ENCODE measurements at regions not wholly inside any gene's neighbourhood (a gene's known extent, or its start where the extent isn't known, plus 50 kb on each side); places are given as distances from the start of the nearest gene placed in this dataset.

- POLR2A ChIA-PET, result no interaction called here
- TF ChIP-seq CTCF (IDR thresholded peaks at IDR 0.05; ENCODE audit: insufficient read depth, low read depth, low read length), result no peak
- H3K27me3 ChIP-seq (ENCODE audit: control insufficient read depth, insufficient read depth, low read length), result no peaks in the 10 kb centered on the region
- no peak overlapping the region for H3K4me3 ChIP-seq (ENCODE audit: low read depth, low read length)
- CTCF ChIA-PET, result no interaction called here
- no peaks in the 10 kb centered on the region for H3K36me3 ChIP-seq (ENCODE audit: control insufficient read depth, insufficient read depth, low read length)
- no peak for DNase-seq (ENCODE audit: low read depth)
These were observed 124.4 kb upstream of the NFIA start for GRCh38 chr1:60958001-60958400.

- no peaks in the 10 kb centered on the region for H3K27me3 ChIP-seq (ENCODE audit: control insufficient read depth, insufficient read depth, low read length)
- no peak for TF ChIP-seq CTCF (IDR thresholded peaks at IDR 0.05; ENCODE audit: insufficient read depth, low read depth, low read length)
- H3K4me3 ChIP-seq (ENCODE audit: low read depth, low read length), result no peak overlapping the region
- ChIA-PET POLR2A (no interaction called here), CTCF (no interaction called here)
- H3K36me3 ChIP-seq (ENCODE audit: control insufficient read depth, insufficient read depth, low read length), result no peaks in the 10 kb centered on the region
- no peak for DNase-seq (ENCODE audit: low read depth)
These were observed 125.8 kb upstream of the NFIA start for GRCh38 chr1:60956520-60956919.

- POLR2A ChIA-PET, result no interaction called here
- no peak for DNase-seq (ENCODE audit: low read depth)
- no peak for TF ChIP-seq CTCF (IDR thresholded peaks at IDR 0.05; ENCODE audit: insufficient read depth, low read depth, low read length)
- Histone ChIP-seq H3K36me3 (ENCODE audit: control insufficient read depth, insufficient read depth, low read length) (no peaks in the 10 kb centered on the region), H3K4me3 (ENCODE audit: low read depth, low read length) (no peak overlapping the region), H3K27me3 (ENCODE audit: control insufficient read depth, insufficient read depth, low read length) (peaks cover 6% of the 10 kb centered on the region)
- CTCF ChIA-PET, result no interaction called here
These were observed 129.7 kb upstream of the NFIA start for GRCh38 chr1:60952612-60953111.

- peaks cover 6% of the 10 kb centered on the region for H3K27me3 ChIP-seq (ENCODE audit: control insufficient read depth, insufficient read depth, low read length)
- H3K4me3 ChIP-seq (ENCODE audit: low read depth, low read length), result no peak overlapping the region
- ChIA-PET POLR2A (no interaction called here), CTCF (no interaction called here)
- no peaks in the 10 kb centered on the region for H3K36me3 ChIP-seq (ENCODE audit: control insufficient read depth, insufficient read depth, low read length)
- no peak for TF ChIP-seq CTCF (IDR thresholded peaks at IDR 0.05; ENCODE audit: insufficient read depth, low read depth, low read length)
- no peak for DNase-seq (ENCODE audit: low read depth)
These were observed 131.9 kb upstream of the NFIA start for GRCh38 chr1:60950224-60951063.

- POLR2A ChIA-PET, result no interaction called here
These were observed 132.5 kb upstream of the NFIA start for GRCh38 chr1:60949826-60950197.

More at GRCh38 chr1:60949826-60950197, 132.5 kb upstream of the NFIA start:
- H3K36me3 ChIP-seq (ENCODE audit: control insufficient read depth, insufficient read depth, low read length), result no peaks in the 10 kb centered on the region
- no peak for TF ChIP-seq CTCF (IDR thresholded peaks at IDR 0.05; ENCODE audit: insufficient read depth, low read depth, low read length)
- no peak overlapping the region for H3K4me3 ChIP-seq (ENCODE audit: low read depth, low read length)
- CTCF ChIA-PET, result no interaction called here
- H3K27me3 ChIP-seq (ENCODE audit: control insufficient read depth, insufficient read depth, low read length), result peaks cover 6% of the 10 kb centered on the region
- no peak for DNase-seq (ENCODE audit: low read depth)
